PC-9 (cell line): ENCODE measurements at regions not wholly inside any gene's neighbourhood (a gene's known extent, or its start where the extent isn't known, plus 50 kb on each side); places are given as distances from the start of the nearest gene placed in this dataset.

Source experiments
- EZH2 ChIP-seq: fragments of 200-600 bp; sonication (generic); IDR thresholded peaks from 2 replicates; pipeline ENCODE4 v1.8.0; 2017; ENCODE audit warnings: antibody characterized with exemption, low read depth
- TF ChIP-seq, protein P1 (sequence below): fragments of 200-600 bp; sonication (generic); conservative IDR thresholded peaks from 2 replicates; pipeline ENCODE4 v1.6.1; 2017; ENCODE audit warnings: mixed run types, antibody characterized with exemption, mild to moderate bottlenecking, moderate library complexity

DNA sequence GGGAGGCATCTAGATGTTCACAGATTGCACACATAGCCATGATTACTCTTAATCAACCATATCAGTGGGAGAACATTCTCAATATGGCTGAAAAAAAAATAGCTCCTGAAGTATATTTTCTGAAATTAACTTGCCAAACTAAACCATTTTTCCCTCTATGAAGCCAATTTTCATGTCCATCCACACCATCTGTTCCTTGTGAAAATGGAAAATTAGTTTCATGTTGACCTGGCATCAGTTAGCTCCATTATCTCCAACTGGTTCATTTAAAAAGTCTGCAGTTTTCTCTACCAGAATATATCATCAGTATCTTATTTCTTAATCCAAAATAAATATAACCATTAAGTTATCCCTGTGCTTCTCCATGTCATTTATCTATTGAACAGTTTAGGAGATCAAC, 138.8 kb upstream of the CDH10 start:
- TF ChIP-seq, protein P1, sequence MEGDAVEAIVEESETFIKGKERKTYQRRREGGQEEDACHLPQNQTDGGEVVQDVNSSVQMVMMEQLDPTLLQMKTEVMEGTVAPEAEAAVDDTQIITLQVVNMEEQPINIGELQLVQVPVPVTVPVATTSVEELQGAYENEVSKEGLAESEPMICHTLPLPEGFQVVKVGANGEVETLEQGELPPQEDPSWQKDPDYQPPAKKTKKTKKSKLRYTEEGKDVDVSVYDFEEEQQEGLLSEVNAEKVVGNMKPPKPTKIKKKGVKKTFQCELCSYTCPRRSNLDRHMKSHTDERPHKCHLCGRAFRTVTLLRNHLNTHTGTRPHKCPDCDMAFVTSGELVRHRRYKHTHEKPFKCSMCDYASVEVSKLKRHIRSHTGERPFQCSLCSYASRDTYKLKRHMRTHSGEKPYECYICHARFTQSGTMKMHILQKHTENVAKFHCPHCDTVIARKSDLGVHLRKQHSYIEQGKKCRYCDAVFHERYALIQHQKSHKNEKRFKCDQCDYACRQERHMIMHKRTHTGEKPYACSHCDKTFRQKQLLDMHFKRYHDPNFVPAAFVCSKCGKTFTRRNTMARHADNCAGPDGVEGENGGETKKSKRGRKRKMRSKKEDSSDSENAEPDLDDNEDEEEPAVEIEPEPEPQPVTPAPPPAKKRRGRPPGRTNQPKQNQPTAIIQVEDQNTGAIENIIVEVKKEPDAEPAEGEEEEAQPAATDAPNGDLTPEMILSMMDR: no peak
- no peak for TF ChIP-seq EZH2
